GM12864 (cell line): ENCODE measurements at regions not wholly inside any gene's neighbourhood (a gene's known extent, or its start where the extent isn't known, plus 50 kb on each side); places are given as distances from the start of the nearest gene placed in this dataset.

Source experiments
- DNase-seq: peaks from one replicate; pipeline ENCODE4 v3.0.0-alpha.2; 2011; ENCODE audit warnings: low read depth
- H3K4me3 ChIP-seq: 2 replicates; pipeline ENCODE4 v1.5.1; 2011; ENCODE audit warnings: mild to moderate bottlenecking, low read depth, low read length, control low read depth
- TF ChIP-seq, protein P1 (sequence below): IDR thresholded peaks from 2 replicates; pipeline ENCODE4 v1.5.1; 2011; ENCODE audit warnings: low read depth, mild to moderate bottlenecking, moderate library complexity, low read length, control low read depth, inconsistent platforms; ENCODE audit errors: missing control alignments

DNA sequence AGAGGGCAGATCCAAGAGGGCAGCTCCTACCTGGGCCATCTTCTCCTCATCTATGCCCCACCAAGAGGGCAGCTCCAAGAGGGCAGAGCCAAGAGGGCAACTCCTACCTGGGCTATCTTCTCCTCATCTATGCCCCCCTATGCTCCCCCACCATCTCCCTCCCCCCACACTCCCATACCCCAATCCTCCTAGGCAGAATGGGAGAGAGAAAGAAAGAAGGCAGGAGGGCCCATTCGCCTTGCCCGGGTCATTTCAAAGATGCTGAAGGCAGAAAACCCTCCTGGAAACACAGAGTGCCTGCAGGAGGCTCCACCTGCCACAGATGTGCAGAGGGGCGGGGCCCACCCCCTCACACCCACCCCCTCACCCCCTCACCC, 78.5 kb downstream of the BUD13 start:
- no peak for DNase-seq
- no peak overlapping the region for H3K4me3 ChIP-seq
- TF ChIP-seq, protein P1, sequence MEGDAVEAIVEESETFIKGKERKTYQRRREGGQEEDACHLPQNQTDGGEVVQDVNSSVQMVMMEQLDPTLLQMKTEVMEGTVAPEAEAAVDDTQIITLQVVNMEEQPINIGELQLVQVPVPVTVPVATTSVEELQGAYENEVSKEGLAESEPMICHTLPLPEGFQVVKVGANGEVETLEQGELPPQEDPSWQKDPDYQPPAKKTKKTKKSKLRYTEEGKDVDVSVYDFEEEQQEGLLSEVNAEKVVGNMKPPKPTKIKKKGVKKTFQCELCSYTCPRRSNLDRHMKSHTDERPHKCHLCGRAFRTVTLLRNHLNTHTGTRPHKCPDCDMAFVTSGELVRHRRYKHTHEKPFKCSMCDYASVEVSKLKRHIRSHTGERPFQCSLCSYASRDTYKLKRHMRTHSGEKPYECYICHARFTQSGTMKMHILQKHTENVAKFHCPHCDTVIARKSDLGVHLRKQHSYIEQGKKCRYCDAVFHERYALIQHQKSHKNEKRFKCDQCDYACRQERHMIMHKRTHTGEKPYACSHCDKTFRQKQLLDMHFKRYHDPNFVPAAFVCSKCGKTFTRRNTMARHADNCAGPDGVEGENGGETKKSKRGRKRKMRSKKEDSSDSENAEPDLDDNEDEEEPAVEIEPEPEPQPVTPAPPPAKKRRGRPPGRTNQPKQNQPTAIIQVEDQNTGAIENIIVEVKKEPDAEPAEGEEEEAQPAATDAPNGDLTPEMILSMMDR = no peak

DNA sequence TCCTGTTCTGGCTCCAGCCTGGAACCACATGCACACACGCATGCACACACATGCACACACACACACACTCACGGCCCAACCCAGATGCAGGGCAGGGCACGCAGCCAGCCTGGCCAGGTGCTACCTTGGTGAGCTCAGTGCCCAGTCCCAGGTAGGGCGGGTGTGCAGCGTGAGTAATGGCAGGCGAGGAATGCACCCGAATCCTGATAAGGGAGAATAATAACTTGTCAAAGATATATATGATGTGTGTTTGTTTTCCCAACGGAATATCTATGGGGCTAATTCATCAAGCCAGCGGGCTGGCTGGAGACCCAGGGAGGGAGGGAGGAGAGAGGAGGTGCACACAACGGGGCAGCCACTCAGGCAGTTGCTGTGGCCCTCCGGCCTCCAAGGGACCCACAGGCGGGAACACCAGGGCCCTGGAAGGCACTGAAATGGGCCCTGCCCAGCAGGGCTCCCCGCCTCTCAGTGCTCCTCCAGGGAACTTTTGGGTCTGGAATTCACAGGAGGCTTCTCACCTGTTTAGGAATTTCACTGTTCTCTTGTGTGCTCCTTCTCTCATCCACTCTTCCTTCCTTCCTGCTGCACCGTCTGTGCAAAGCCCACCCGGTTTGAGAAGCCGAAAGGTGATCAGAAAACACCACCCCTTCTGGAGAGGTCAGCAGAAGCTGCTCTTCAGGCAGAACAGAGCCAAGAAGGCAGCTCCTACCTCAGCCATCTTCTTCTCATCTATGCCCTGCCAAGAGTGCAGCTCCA, 79.0 kb downstream of the BUD13 start:
- TF ChIP-seq, protein P1 = no peak
- no peak overlapping the region for H3K4me3 ChIP-seq
- DNase-seq = no peak

DNA sequence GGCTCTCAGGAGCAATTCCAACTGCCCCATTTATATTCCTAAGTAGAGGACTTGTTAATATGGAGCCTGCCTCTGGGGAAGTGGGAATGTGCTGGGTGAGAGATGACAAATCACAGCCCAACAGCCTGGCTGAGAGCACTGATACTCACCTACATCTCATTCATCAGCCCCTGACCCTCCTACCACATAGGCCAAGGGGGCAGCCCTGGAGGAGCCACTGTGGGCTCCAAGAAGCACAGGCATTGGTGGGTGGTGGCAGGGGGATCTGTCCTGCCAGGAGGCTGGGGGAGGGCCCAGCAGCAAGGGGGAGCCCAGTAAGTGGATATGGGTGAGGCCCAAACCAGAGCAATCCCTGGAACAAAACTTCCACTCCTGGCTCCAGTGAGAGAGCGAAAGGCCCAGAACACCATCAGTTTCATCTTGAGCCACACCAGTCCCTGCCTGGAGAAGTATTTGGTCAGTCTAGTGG, 79.7 kb downstream of the BUD13 start:
- H3K4me3 ChIP-seq = no peak overlapping the region
- TF ChIP-seq, protein P1 = no peak
- no peak for DNase-seq

DNA sequence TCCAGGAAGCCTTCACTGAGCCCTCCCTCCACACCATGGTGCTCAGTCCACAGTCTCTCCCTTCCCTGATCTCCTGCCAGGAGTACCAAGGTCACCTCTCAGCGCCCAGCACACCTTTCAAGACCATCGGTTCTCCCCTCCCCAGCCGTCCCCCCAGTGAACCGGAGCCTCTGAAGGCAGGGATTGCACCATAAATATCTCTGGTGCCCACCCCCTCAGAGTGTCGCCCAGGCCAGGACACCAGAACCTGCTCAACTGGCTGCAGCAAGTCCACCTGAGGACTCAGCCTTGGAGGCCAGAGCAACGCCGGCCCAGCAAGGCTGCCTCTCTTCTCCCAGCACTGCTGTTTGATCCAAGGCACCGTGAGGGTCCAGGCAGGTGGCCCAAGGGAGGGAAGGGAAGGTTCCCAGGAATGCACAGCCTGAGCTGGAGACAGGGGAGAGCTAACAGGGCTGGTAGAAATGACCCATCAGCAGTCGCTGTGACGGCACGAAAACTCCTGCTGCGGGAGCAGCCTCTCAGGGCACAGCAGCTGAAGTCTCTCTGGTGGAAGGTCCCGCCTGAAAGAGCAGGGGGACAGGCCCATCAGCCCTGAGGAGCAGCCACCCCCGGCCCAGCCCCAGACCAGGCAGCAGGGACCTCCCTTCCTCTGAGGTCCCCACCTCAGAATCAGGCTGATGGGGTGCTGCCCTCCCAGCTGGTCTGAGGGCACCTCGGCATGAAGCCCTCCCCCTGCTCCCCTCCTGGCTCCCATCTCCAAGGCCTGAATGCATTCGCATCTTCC, 80.3 kb downstream of the BUD13 start:
- no peak for DNase-seq

DNA sequence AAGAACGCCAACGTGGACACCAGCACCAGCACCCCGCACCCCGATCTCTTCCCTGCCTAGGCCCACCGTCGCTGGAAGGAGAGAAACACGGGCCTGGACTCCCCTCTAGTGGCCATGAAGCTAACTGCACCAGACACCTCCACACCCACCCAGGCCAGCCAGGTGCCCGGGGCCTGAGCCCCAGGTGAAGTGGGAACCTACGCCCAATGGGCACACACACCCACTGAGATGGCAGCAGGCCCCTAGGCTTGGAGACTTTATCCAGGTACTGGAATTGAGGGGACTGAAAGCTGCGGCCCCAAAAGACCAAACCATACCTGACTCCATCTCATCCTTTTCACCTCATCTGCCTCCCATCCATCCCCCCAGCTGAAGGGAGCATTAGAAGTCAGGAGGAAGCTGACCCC, 81.0 kb downstream of the BUD13 start:
- DNase-seq = no peak
- TF ChIP-seq, protein P1 = peak; percentile 96
- no peak overlapping the region for H3K4me3 ChIP-seq

More for the DNA sequence above, 80.3 kb downstream of the BUD13 start:
- TF ChIP-seq, protein P1 = no peak
- H3K4me3 ChIP-seq = no peak overlapping the region

DNA sequence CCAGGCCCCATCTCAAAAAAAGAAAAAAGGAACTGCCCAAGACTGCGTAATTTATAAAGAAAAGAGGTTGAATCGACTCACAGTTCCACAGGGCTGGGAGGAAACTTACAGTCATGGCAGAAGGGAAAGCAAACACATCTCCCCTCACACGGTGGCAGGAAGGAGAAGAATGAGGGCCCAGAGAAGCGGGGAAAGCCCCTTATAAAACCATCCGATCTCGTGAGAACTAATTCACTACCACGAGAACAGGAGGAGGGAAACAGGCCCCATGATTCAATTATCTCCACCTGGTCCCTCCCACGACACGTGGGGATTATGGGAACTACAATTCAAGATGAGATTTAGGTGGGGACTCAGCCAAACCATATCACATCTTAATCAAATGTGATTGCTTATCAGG, 82.2 kb downstream of the BUD13 start:
- no peak overlapping the region for H3K4me3 ChIP-seq
- no peak for DNase-seq
- TF ChIP-seq, protein P1 = no peak
